ENCODE measurements at regions not wholly inside any gene's neighbourhood (a gene's known extent, or its start where the extent isn't known, plus 50 kb on each side); places are given as distances from the start of the nearest gene placed in this dataset.

DNA sequence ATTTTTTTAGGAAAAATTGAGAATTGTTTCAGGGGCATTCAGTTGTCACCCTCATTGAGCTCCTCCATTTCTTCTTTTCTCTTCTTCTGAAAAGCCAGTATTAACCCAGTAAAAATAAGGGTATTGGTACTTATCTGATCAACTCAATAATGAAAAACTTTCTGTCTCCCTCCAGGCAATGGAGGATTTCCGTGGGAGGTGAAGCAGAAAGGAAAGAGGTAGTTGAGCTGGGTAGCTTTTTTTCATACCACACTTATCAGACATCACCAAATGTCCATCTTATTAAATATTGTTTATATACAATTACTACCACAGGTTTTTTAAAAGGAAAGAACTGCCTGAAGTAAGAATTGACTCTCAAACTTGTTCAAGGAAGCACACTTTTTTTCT is 731.1 kb upstream of the ZNF608 start:
- DNase-seq = no peak
- TF ChIP-seq, protein P1, sequence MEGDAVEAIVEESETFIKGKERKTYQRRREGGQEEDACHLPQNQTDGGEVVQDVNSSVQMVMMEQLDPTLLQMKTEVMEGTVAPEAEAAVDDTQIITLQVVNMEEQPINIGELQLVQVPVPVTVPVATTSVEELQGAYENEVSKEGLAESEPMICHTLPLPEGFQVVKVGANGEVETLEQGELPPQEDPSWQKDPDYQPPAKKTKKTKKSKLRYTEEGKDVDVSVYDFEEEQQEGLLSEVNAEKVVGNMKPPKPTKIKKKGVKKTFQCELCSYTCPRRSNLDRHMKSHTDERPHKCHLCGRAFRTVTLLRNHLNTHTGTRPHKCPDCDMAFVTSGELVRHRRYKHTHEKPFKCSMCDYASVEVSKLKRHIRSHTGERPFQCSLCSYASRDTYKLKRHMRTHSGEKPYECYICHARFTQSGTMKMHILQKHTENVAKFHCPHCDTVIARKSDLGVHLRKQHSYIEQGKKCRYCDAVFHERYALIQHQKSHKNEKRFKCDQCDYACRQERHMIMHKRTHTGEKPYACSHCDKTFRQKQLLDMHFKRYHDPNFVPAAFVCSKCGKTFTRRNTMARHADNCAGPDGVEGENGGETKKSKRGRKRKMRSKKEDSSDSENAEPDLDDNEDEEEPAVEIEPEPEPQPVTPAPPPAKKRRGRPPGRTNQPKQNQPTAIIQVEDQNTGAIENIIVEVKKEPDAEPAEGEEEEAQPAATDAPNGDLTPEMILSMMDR (IDR thresholded peaks at IDR 0.05) = no peak
- no peak for TF ChIP-seq POLR2A (IDR thresholded peaks at IDR 0.05)
- intact Hi-C loops (cut with DNase I) = no loop called here
- H3K36me3 ChIP-seq (replicated peaks in 1 of 2) = no peaks in the 10 kb centered on the region
- WGBS, 4 donors = 71 to 83% (median 81%) methylated on average over 1 of the region's 1 CpG
- H3K4me3 ChIP-seq = no peak overlapping the region
- no peaks in the 10 kb centered on the region for H3K9me3 ChIP-seq (replicated peaks in 1 of 3)
- no peaks in the 10 kb centered on the region for H3K4me1 ChIP-seq (replicated peaks in 1 of 2)
- H3K27ac ChIP-seq = no peak overlapping the region
- H3K27me3 ChIP-seq = no peaks in the 10 kb centered on the region

DNA sequence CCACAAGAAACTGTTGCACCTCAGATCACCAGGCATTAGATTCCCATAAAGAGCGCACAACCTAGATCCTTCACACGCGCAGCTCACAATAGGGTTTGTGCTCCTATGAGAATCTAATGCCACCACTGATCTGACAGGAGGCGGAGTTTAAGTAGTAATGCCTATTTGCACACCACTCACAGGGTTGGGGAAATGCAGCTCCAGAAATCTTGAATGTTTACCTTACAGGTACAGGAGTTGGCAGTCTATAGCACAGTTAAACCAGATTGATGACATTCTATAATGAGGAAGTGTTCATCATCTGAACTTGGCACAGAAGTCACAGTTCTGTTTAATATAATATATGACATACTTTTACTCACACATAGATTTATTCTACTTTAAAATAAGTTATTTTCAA is 732.2 kb upstream of the ZNF608 start:
- Histone ChIP-seq H3K4me1 (replicated peaks in 1 of 2) (peaks cover 0 to 3% of the 10 kb centered on the region in 2 donors), H3K4me3 (no peak overlapping the region), H3K27me3 (no peaks in the 10 kb centered on the region), H3K36me3 (replicated peaks in 1 of 2) (no peaks in the 10 kb centered on the region), H3K9me3 (replicated peaks in 1 of 3) (no peaks in the 10 kb centered on the region), H3K27ac (no peak overlapping the region)
- no peak for DNase-seq
- TF ChIP-seq, protein P1 (IDR thresholded peaks at IDR 0.05) = no peak
- TF ChIP-seq POLR2A (IDR thresholded peaks at IDR 0.05) = no peak
- intact Hi-C loops (cut with DNase I) = no loop called here
- WGBS, 4 donors = 96 to 100% (median 98%) methylated on average over 3 to 4 of the region's 4 CpGs

DNA sequence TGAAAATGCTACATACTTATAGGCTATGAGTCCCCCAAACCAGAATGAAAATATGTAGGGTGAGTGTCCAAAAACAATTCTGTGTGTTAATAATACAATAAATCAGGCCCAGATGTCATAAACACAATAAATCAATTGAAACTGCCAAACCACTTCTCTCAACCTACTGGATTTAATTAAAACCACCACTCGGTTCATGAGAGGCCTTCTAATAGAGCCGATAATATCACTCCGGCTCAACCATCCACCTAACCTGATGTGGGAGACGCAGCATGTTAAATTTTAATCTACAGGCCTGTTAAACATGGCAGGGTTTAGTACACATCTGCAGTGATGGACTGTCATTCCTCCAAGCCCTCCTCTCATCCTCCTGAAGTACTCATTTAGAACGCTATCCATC is 734.5 kb upstream of the ZNF608 start:
- 66 to 72% (median 72%) methylated on average over 5 of the region's 5 CpGs for WGBS, 4 donors
- no peak overlapping the region for H3K27ac ChIP-seq
- H3K27me3 ChIP-seq = no peaks in the 10 kb centered on the region
- DNase-seq = no peak
- H3K36me3 ChIP-seq (replicated peaks in 1 of 2) = no peaks in the 10 kb centered on the region
- intact Hi-C loops (cut with DNase I) = no loop called here
- H3K4me1 ChIP-seq (replicated peaks in 1 of 2) = peaks cover 21 to 26% of the 10 kb centered on the region in 2 donors
- no peaks in the 10 kb centered on the region for H3K9me3 ChIP-seq (replicated peaks in 1 of 3)
- no peak overlapping the region for H3K4me3 ChIP-seq
- TF ChIP-seq, protein P1 (IDR thresholded peaks at IDR 0.05) = no peak
- TF ChIP-seq POLR2A (IDR thresholded peaks at IDR 0.05) = no peak

DNA sequence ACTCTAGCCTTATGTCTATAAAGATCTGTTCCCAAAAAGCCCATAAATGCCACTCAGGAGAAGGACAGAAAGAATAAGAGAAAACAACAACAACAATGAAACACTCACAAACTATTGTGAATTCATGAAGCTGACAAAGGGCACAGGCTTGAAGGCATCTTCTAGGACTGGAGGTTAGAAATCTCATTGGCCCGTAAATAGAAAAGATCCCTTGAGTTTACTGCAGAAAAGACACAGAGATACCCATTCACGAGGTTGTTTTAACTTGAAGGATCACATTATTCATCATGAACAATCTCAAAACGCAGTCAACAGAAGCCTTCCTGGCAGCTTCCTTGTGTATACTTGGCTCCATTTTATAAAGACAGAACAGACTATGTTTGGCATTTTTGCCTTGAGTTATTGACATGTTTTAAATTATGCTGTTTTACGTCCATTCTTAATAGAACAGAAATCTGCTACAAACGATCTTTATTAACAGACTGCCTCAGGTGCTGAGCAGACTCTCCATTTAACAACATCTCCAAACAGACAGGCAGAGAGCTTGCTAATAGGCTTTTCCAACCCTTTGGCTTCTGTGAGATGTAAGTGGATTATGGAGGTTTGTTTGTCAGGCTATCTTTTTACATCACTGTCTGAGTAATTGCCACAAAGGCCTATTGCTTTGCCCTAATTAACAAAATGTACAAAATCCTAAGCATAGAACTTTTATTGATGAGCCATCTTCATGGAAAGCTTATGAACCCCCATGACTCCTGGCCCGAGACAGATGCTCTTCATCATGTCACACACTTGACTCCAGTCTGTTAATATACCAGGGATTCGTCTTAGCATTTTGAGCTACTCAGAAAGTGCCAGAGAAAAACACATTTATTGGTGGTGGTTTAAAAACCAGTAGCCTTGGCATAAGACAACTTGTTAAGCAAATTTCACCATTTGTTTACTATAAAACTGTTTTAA is 735.3 kb upstream of the ZNF608 start:
- H3K27ac ChIP-seq = no peak overlapping the region
- no peak for TF ChIP-seq POLR2A (IDR thresholded peaks at IDR 0.05)
- TF ChIP-seq, protein P1 (IDR thresholded peaks at IDR 0.05) = no peak
- H3K9me3 ChIP-seq (replicated peaks in 1 of 3) = no peaks in the 10 kb centered on the region
- H3K4me3 ChIP-seq = no peak overlapping the region
- 81 to 86% (median 83%) methylated on average over 7 of the region's 7 CpGs for WGBS, 4 donors
- no peak for DNase-seq
- H3K27me3 ChIP-seq = no peaks in the 10 kb centered on the region
- H3K4me1 ChIP-seq (replicated peaks in 1 of 2) = peaks cover 21 to 28% of the 10 kb centered on the region in 2 donors
- intact Hi-C loops (cut with DNase I) = no loop called here
- H3K36me3 ChIP-seq (replicated peaks in 1 of 2) = no peaks in the 10 kb centered on the region
